NCI-H1417 (cell line): ENCODE measurements at regions not wholly inside any gene's neighbourhood (a gene's known extent, or its start where the extent isn't known, plus 50 kb on each side); places are given as distances from the start of the nearest gene placed in this dataset.

ENCODE experiments used
- DNase-seq, 3 experiments: peaks; one replicate each; lab custom pipeline; 2025; lab: John Stamatoyannopoulos, UW

GRCh38 chr14:49971156-49972130, 78.6 kb downstream of the ARF6 start:
- DNase-seq = peak in 2 of 3 experiments; percentile 39 to 60

DNA sequence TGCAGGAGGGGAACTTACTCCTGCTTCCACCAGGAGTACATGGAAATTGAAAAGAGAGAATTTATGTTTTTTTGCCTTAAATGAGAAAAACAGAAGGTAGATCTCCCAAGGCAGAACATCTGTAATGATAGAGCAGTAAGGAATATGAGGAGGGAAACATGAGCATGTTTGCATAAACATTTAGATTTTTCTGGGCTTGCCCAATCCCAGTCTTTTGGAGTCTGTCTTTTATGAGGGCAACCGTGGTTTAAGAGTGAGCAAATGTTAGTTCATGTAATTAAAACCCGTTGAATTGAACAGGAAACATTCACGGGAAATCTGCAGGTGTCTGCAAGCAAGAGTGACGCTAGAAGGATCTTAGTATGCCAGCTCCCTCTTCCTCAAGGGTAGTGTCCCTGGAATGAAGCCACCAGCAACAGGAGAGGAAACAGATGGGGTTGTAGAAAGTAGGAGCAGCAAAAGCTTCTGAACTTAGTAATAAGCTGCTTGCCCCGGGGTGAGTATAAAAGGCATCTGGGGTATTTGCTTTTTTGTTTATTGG, 79.3 kb downstream of the ARF6 start:
- peak; percentile 53 to 70 (median 57) for DNase-seq

DNA sequence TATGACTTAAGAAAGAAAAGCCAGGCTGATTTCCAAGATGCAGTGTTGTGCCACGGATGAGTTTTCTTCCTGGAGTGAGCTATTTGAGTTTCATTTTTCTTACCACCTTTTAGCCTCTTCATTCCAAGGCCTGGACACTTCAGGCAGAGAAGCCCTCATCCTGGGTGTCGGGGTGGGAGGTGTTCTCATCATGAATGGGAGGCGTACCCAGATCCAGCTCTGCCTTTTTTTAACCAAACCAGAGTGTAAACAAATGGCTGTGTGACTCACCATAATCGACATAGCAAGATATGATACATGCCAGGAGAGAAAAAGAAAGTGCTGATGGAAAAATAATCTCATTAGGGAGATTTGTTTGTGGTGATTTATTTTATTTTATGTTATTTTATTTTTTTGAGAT, 79.9 kb downstream of the ARF6 start:
- DNase-seq = peak; percentile 44 to 60 (median 44)

DNA sequence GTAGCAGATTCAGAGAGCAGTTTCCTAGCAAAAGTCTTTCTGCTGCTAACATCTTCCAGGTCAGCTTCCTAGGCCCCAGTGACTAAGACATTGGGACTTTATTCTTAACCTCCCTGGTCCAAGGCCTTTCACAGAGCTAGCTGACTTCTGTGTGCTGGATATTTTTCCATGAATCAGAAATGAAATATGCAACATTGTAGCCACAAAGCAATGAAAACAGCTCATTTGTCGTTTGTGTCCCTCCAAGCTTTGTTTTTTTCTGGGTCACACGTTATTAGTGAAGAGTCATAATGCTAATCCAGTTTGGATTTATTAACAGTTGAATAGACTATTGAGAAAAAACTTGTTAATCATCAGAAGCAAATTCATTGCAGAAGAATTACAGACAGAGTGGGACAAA, 82.4 kb downstream of the ARF6 start:
- no peak for DNase-seq

DNA sequence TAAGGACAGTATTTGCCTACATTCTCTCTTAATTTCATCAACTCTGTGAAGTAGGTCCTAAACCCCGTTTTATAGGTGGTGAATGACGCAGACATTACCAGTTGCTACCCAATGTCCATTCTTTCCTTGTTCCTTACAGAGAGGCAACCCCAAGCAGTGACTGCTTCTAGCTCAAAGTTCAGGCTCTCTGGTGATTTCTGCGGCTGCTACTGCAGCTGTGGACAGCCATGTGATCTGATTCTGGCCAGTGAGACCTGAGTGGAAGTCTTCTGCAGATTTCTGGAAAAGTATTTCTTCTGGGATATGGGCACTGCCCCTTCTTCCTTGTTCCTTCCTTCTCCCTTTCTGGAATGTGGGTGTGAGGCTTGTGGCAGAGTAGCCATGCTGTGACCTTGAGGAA, 82.9 kb downstream of the ARF6 start:
- DNase-seq = no peak

DNA sequence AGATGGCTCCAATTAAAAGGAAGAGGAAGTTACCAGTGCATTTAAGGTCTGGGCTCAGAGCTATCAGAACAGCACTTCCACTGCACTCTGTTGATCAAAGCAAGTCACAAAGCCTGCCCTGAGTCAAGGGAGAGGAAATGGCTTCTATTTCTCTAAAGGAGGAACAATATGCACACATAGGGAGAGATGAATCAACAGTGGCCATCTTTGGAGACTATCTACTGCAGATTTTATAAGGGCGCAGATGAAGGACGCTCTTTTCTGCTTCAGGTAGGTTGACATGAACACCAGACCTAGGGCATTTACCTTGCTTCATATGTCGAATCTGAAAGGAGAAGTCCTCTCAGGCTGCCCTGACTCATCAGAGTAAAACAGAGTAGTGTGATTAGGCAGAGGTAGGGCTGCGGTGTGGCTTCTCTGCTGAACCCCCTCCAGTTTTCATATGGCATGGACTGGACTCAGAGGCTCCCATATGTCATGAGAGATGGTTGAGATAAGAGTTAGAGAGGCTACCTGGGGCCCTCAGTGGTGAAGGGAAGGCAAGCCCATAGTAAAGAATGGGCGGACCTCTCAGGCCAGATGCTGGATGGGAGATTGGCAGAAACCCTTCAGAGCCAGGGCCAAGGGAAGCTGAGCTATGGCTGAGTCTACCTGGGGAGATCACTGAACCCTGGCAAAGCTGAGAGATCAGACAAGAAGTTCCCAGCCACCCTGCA, 84.4 kb downstream of the ARF6 start:
- no peak for DNase-seq

GRCh38 chr14:49980027-49980426, 87.1 kb downstream of the ARF6 start:
- DNase-seq = no peak

GRCh38 chr14:49982082-49982481, 89.2 kb downstream of the ARF6 start:
- no peak for DNase-seq

- no peak for DNase-seq
These were observed 89.6 kb downstream of the ARF6 start for GRCh38 chr14:49982501-49982951.

- no peak for DNase-seq
These were observed 91.5 kb downstream of the ARF6 start for GRCh38 chr14:49984424-49984823.

- DNase-seq = no peak
These were observed 93.6 kb downstream of the ARF6 start for GRCh38 chr14:49986343-49987014.

DNA sequence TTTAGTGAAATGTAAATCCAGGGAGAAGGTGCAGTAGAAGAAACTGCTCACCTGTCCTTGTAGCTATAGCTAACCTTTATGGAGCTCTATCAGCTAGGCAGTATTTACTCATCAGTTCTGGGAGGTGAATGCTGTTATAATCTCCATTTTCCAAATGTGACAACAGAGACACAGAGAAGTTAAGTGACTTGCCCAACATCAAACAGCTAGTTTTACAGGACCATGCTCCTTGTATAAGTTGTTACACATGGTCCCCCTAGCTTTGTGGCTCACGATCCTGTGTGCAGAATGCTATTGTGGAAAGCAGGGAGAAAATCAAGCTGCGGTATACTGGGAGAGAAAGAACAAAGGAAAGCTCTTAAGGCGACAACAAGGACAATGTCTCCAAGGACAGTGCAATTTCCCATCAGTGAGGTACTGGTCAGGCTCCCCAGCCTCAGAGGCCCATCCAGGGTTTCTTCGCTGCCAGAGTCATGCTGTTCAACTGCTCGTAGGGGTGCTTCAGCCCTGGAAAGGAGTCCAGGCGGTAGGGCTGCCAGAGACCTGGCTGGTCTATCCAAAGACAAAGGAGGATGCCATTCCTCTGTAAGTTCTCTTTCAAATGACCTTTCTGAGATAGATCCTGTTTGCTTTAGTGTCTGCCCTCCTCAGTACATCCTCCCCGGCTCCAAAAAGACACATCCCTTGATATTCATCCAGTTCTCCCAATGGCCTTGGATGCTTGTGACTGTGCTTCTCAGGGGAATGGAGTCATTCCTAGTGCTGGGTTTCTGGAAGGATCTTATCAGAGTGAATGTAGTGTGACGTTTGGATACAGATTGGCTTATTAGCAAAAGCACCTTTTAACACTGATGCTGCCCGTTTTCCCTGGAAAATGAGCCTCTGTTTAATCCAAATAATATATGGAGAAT, 95.5 kb downstream of the ARF6 start:
- DNase-seq = no peak

GRCh38 chr14:49989966-49990365, 97.1 kb downstream of the ARF6 start:
- peak in 2 of 3 experiments; percentile 17 to 62 for DNase-seq

DNA sequence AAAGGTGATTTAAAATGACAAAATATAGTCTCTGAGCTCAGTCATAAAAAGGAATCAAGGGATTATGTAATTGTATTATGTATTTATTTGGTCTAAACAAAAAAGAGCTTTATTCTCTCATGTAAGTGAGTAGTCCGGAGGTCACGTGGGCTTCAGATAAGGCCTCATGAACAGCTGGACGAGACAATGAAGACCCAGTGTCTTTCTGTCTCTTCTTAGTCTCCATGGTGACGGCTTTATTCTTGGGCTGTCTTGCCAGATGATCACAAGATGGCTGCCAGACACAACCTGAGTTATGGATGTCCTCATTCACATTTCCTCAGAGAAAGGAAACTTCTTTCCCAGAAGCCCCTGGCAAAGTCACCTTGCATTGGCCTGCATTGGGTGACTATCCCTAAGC, 98.6 kb downstream of the ARF6 start:
- no peak for DNase-seq

- DNase-seq = no peak
These were observed 99.2 kb downstream of the ARF6 start for GRCh38 chr14:49992036-49992435.

DNA sequence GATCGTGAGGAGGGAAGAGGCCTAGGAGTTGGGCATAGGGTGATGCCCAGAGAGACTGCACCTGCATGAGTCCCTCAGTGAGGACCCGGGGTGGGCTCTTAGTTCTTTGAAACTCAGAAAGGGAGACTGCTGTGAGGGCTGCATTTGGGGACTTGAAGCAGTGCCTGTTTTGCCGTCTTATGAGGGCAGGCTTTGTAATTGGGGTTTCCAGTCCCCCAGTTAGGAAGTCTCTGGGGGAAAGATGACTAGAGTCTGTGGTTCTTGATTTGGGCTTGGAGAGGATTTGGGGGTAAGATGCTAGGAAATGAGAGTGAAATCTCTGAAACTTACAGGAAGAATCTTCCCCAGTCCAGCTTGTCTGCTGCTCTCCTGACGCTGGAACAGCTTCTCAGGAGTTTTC, 99.6 kb downstream of the ARF6 start:
- no peak for DNase-seq

DNA sequence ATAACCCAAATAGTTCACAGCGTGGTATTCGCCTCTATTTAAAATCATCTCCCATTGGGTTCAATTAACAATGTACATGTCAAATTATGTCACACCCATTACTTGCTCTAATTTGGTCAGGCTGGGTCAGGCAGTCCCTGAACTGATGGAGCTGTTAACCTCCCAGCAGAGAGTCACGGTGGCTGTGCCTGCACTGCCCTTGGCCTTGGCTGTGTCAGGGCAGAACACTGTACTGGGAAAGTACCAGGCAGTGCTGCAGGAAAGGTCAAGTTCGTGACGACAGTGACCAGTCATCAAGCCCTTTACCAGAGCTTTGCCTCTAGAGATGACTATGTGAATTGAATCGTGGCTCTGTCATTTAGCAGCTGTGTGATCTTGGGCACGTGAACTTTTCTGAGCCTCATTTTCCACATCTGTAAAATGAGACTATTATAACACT, 100.0 kb downstream of the ARF6 start:
- DNase-seq = no peak

- no peak for DNase-seq
These were observed 100.7 kb downstream of the ARF6 start for GRCh38 chr14:49993565-49993964.

- DNase-seq = no peak
These were observed 102.2 kb downstream of the ARF6 start for GRCh38 chr14:49994951-49995561.

DNA sequence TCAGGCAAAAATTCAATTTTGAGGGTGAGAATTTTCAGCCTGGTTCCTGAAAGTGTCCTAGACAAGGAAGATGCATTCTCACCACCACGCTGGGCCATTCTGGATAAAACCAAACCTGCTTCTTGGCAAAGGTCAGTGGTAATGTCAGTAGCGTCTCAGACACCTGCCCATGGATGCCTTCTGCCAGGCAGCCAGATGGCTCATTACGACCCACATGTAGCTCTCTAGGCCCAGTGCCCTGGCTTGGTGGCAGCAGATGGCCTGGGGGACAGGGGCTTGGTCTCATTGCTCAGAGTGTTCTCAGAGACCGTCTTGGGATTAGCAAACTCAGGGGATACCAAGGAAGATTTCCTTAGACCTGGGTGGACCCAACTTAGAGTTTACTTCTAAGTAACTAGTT, 105.1 kb downstream of the ARF6 start:
- no peak for DNase-seq
